NOMO-1 treated with dmso at 0.1 percent for 144 hours (cell line): ENCODE measurements at regions not wholly inside any gene's neighbourhood (a gene's known extent, or its start where the extent isn't known, plus 50 kb on each side); places are given as distances from the start of the nearest gene placed in this dataset.
"Not testable (repeated sequence)": the region's sequence is repeated elsewhere in the genome, so short reads cannot be mapped to it uniquely, and the experiment has no call there.

Source experiments
- DNase-seq: peaks from one replicate; lab custom pipeline; 2025; ENCODE audit not compliant: unreplicated experiment; lab: John Stamatoyannopoulos, UW

DNA sequence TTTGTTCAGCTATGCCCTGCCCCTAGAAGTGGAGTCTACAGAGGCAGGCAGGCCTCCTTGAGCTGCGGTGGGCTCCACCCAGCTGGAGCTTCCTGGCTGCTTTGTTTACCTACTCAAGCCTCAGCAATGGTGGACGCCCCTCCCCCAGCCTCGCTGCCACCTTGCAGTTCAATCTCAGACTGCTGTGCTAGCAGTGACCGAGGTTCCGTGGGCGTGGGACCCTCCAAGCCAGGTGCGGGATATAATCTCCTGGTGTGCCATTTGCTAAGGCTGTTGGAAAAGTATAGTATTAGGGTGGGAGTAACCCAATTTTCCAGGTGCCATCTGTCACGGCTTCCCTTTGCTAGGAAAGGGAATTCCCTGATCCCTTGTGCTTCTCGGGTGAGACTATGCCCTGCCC is 770.2 kb upstream of the VRK2 start:
- not testable (repeated sequence) for DNase-seq

DNA sequence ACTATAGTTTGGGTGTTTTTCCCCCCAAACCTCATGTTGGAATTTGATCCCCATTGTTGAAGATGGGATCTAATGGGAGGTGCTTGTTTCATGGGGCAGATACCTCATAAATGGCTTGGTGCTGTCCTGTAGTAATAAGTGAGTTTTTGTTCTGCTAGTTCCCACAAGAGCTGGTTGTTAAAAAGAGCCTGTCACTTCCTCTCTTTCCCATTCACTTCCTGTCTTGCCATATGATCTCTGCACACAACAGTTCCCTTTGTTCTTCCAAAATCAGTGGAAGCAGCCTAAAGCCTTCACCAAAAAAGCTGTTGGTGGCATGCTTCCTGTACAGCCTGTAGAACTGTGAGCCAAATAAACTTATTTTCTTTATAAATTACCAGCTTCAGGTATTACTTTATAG is 768.2 kb upstream of the VRK2 start:
- DNase-seq = no peak

DNA sequence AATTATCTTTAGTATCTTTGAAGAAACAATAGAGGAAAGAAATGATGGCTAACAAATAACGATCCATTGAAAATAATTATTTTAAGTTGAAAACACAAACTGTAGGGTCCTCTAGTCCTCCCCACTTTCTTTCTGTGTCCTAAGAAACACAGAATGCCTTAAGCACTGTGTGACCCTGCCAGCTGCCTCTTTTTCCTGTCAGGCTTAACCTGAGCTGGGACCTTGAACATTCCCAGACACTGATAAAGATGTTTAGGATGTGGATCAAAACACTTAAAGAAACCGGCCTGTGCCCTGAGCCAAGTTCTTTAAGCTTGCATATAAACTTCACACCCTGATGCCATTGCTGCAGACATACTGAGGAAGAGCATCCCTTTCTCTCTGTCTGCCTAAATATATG is 755.4 kb upstream of the VRK2 start:
- DNase-seq = no peak

DNA sequence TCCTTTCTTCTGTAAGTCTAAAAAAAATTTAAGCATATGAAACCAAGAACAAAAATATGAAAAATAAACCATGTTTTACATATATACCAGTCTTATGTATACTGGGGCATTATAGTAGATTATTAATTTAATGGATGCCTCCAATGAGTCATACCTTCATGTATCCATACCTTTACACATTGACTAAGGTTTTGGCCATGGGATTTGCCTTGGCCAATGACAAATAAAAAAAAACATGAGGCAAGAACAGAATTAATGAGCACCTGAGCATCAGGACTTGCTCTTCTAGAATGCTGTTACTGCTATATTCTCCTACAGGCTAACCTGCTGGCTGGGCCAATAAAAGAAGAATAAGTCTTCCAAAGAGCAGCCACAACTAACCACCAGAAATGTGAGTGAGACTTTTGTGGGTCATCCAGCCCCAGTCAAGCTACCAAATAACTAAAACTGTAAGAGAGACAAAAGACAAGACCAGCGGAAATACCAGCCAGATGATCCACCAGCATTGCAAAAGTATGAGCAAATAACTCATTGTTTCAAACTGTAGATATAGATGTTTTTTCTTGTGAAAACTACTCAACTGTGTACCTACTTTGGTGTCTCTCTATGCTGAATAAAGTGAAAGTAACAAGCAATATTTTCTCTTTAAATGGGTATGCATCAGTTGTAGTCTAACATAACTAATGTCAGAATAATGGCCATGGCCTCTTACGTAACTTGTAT is 749.6 kb upstream of the VRK2 start:
- DNase-seq = no peak

DNA sequence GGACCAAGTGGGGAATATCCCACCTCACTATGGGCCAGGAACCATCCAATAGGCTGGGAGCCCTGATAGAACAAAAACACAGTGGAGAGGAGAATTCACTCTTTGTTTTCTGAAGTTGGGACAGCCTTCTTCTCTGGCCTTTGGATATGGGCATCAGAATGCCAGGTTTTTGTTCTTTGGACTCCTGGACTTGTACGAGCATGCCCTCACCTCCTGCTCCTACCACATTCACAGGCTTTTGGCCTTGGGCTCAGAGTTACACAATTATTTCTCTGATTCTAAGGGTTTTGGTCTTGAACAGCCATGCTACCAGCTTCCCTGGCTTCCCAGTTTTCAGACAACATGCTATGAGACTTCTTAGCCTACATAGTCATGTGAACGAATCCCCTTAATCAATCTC is 732.9 kb upstream of the VRK2 start:
- no peak for DNase-seq

DNA sequence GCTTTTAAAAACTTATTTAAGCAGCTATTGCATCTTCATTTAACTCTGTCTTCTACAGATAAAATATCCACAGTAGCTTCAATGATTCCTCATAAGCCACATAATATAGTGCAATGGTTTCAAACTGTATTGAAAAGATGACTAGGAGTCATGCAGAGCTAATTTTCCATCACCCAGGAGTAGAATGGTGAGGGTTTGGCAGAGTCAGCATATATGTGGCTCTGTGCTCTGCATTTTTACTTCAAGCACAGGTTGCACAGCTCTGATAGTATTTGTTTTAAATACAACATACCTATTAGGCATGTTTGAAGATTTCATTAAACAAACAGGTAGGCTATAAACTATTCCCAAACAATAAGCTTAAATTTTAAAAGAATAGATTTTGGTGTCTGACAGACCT is 731.9 kb upstream of the VRK2 start:
- no peak for DNase-seq

DNA sequence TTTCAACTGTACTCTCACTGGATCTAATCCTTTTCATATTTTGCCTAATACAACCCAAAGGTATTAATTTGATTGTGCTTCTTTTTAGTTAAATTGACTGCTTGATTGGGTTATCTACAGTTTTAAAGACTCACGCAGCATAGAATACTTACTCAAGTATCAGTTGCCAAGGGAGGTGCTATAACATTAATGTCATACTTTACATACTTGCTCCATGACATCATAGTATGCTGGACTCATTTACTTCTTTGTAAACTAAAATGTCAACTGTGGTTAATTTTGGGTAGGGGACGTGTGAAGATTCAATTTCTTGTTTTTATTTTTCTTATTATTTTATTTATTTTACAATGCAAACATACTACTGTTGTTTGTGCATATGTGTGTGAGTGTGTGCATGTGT is 716.2 kb upstream of the VRK2 start:
- DNase-seq = no peak

DNA sequence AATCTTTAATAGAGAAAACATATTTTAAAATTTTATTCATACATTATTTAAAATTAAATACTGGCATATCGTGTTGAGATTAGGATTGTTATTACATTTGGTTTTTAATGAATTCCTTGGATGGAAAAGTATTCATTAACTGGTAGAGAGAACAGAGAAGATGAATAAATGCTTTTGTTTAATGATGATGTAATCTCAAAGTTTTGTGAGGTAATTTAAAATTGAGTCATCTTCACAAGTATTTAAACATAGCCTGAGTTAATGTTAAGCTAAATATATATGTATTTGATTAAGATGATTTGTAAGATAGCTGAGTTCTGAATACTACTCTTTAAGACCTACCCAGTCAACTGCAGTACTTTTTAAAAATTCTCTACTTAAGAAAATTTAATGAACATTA is 713.4 kb upstream of the VRK2 start:
- DNase-seq = no peak

DNA sequence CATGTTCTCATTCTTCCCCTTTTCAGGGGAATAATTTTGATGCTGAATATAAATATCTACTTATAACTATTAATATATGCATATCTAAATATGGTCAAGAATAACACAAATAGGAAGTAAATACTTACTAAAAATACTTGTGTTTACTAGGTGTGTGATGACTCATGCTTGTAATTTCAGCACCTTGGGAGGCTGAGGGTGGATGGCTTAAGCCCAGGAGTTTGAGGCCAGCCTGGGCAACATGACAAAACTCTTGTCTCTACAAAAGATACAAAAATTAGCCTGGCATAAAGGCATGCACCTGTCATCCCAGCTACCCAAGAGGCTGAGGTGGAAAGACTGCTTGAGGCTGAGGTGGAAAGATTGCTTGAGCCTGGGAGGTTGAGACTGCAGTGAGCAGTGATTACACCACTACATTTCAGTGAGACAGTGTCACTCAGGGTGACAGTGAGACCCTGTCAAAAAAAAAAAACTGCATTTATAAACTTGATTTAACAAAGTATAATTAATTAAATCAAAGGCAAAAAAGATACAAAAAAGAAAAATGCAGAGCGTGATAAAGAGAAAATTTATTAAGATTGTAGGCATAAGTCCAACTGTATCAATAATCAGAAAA is 703.1 kb upstream of the VRK2 start:
- no peak for DNase-seq

DNA sequence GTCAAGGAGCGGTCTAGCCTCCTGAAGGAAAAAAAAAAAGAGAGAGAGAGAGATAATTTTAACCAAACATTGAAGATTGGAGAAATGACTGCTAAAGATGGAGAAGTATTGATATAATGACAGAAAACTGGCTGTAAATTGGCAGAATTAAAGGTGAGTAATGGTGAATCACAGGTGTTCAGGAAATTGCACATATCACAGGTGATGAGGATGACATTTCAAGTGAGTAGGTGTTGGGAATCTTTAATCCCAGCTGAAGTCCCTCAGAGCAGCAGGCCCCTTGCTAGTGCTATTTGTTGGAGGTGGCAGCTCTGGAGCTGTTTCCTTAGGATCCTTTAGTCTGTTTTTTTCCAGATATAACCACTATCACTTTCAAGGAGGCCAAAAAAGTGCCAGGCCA is 678.4 kb upstream of the VRK2 start:
- DNase-seq = no peak

DNA sequence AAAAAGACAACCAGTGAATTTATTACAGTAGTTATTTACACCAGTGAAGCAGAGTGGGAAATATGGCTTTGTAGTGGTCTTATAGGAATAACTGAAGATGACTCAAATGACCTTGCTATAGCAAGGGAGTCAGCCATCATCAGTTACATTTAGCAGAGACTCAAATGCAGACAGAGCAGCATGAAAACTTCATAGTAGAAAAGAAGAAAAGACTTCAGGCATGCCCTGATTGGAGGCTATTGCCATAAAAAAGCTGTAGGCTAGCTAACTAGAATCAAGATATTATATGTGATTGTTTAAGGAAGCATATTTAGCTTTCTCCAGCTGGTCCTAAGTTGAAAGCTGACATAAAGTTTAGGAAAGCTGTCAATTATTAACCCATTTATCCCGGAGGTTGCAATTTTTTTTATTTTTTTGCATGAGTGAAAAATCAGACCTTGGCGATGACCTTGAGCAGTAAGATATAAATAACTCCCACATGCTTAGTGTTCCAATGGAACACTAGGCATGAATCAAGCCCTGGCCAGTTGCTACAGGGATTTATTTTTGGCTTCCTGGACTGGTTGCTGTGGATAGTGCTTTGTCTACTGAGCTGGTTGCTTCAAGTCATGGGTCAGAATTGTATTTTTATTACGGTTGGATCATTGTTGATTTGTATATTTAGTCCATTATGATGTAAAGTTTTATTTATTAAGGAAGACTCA is 675.6 kb upstream of the VRK2 start:
- no peak for DNase-seq

DNA sequence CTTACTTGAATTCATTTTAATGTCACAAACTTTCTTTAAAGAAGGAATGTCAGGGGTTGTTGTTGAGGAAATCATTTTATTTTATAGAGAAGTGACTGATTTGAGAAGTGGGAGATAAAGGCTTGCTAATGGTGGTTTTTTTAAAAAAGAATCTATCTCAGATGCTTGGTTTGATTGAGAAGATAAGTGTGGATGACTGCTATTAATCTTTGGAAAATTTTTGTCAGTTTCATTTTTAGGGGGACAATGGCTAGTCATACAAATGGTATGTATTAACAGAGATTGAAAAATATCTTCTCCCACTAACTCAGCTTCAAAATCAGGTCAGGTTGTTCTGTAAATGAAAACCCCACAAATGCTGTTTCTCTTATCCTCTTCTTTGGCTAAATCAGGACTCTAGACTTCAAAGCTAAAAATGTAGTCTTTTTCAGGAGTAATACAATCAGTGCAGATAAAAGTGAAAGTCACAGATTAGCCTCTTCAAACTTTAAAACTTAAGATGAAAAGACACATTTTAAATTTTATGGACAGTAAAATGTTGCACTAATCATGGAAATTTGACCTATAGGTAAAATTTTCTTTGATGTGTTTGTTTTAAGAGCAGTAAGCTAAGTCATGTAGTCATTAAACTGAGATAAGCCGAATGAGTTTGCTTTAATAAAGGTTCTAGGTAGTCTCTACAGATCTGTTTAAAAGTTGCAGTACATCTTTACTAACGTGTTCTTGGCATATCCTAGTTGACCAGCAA is 674.2 kb upstream of the VRK2 start:
- DNase-seq = no peak

DNA sequence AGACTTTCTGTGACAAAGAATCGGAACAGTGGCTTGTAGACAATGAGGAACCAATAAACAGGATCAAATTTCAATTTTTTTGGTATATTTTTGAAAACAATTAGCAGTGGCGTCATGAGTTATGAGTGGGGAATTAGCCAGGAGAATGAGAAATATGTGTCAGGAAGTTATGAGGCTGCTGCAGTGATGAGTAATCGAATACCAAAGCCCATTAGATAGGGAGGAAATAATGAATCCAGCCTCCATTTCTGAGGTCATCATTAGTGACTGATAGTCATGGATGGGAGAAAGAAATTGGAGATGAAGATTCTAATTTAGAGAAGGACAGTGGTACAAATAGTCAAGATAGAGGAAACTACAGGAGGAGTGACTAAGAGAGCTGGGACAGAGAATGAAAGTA is 673.1 kb upstream of the VRK2 start:
- DNase-seq = no peak

DNA sequence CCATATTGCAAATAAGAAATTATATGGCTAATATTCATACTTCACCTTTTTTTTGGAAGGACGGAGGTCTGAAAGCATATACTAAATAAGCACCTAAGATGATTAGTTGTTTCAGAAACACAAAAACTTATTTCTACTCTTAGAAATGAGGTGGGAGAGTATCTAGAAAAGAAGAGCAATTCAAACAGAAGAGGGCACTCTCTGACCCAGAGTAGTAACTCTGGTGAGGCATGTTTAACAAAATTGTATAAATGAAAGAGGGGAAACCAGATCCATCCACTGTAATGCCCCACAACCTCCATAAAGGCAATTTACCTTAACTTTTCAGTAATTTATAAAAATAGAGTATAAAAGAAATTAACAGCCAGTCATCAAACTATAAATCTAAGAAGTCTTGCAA is 669.6 kb upstream of the VRK2 start:
- no peak for DNase-seq

DNA sequence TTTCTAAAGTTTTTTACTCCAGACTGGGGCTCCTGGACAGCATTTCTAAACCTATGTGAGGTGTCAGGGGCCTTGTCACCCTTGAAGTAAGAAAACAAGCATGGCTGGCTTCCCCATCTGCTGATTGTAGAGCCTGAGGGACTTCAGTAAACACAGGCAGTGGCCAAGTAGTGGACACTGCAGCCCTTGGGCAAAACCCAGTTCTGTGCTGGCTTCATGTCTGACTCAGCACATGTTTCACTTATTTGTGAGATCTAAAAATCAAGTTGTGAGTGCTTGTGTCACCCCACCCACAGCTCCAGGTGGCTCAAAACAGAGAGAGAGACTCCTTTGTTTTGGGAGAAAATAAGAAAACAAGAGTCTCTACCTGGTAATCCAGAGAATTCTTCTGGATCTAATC is 660.3 kb upstream of the VRK2 start:
- DNase-seq = no peak

DNA sequence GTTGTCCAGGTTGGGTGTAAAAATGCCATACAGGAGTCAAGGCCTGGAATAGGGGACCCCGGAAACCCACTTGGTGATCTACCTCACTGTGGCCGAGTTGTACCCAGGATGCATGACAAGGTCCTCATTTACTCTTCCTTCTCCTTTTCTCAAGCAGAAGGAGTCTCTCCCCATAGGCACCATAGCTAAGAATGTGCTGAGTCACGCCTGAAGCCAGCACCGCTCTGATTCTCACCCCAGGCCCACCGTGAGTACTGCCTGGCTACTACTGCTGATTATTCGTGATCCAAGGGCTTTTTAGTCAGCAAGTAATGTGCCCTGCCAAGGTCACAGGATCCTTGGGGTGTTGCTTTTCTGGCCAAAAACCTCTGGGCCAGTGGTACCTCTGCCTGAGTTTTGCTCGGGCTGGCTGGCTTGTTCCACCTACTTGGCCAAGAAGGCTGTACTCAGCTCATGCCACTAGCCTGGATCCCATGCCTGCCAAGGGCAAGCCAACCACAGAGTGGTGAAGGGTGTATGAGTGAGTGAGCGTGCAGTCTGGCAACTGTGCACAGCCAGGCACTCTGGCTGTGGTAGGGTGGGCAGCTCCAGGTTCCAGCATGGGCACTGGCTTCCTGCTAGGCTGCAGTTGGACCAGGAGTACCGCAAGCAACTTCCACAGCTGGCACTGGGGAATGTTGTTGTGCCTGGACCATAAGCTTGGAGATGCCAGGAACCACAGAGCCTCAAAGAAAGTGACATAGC is 650.1 kb upstream of the VRK2 start:
- DNase-seq = peak; percentile 65

DNA sequence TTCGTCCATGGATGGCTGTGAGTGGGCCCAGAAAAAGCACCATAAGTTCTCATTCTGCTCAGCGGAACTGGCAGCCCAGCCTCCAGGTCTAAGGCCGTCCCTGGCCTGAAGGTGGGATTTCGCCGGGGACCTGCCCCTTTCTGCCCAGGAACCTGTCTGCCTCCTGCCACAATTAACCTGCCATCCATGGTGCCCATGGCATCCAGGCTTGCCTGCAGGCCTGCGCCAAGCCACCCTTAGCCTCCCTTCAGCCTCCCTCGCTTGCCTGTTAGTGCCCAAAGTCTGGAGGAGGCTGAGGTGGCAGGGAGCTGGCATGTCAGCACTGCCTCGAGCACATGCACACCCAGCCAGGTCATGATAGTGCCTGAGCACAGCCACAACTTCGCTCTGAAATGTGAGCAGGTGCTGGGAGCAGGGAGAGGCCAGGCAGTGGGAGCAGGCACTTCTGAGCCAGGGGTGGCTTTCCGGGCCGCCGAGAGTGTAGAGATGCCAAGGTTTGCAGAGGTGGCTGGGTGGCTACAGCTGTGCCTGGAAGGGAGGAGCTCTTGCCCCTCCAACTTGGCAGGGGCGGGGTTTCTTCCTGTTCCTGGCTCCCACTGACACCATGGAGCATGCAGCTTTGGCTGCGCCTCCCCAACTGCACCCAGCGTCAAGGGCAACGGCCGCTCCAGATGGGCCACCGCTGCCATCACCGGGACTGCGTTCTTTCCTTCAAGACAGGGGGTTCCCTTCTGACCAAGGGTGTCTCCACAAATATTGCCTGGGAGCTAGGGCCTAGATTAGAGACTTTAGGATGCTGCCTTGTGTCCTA is 648.9 kb upstream of the VRK2 start:
- DNase-seq = no peak

DNA sequence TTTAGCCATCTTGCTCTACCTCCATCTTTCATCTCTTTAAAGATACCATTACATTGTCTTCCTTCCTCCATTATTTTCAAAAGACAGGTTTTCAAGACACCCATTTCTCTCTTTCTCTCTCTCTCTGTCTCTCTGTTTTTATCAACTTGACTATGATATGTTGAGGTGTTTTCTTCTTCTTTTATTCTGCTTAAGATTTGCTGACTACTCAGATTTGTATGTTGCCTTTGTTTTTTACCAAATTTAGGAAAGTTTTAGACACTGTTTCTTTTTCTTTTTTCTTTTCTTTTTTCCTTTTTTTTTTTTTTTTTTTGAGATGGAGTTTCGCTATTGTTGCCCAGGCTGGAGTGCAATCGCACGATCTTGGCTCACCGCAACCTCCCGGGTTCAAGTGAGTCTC is 647.5 kb upstream of the VRK2 start:
- DNase-seq = no peak

DNA sequence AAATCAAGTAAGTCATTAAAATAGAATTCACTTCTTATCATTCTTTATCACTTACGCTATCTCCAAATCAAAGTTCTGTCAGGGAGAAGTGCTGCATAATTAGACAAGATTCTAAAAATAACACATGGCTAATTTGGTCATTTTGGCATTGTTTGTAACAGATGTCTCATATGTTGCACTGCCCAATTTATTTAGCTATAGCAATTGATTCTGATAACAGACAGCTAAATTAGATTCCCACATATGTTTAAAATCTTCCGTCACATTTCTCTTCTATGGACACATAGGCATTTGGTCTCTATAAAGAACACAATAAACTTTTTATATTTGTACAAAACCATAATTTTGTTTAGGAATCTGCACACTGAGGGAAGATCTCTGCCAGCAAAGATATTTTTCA is 644.5 kb upstream of the VRK2 start:
- DNase-seq = no peak

DNA sequence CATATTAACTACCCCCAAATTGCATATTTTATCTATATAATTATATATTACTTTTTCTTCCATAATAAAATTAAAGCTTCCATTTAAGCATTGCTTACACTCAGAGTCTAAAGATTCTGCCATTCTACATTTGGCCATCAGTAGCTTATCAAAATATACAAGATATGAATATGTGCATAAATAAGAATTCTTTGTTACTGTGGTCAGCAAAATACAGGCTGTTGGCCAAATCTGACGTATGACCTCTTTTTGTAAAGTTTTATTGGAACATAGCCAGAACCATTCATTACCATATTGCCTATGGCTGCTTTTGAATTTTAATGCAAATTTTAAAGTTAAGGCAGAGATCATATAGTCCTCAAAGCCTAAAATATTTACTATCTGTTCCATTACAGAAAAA is 643.9 kb upstream of the VRK2 start:
- no peak for DNase-seq
